Testis (tissue), 2 donors: ENCODE measurements at regions not wholly inside any gene's neighbourhood (a gene's known extent, or its start where the extent isn't known, plus 50 kb on each side); places are given as distances from the start of the nearest gene placed in this dataset.

Source experiments
- DNase-seq: peaks from one replicate; pipeline ENCODE4 v3.0.0-alpha.2; 2019
- H3K27ac ChIP-seq, 2 donors: fragments of 200-600 bp; sonication (generic); one replicate each; pipeline ENCODE4 v1.5.1; 2019
- H3K27me3 ChIP-seq: fragments of 200-600 bp; sonication (generic); one replicate; pipeline ENCODE4 v1.5.1; 2019
- H3K36me3 ChIP-seq: fragments of 200-600 bp; sonication (generic); one replicate; pipeline ENCODE4 v1.5.1; 2017; ENCODE audit warnings: low read depth; ENCODE audit errors: missing control alignments
- H3K4me1 ChIP-seq: fragments of 200-600 bp; sonication (generic); one replicate; pipeline ENCODE4 v1.5.1; 2019
- H3K4me3 ChIP-seq, 2 donors: fragments of 200-600 bp; sonication (generic); one replicate each; pipeline ENCODE4 v1.5.1; 2017 to 2019
- H3K9me3 ChIP-seq: fragments of 200-600 bp; sonication (generic); one replicate; pipeline ENCODE4 v1.5.1; 2017
- CTCF ChIP-seq, 3 experiments: fragments of 450-650 bp in 2 of 3; fragments of 200-600 bp in 1 of 3; sonication (generic) in 1 of 3; IDR thresholded peaks; one replicate each; pipeline ENCODE4 v1.5.1; 2016 to 2019; ENCODE audit warnings: antibody characterized with exemption in 3 of 3, mild to moderate bottlenecking in 2 of 3, moderate library complexity in 1 of 3
- POLR2A ChIP-seq: fragments of 450-650 bp; IDR thresholded peaks from one replicate; pipeline ENCODE4 v1.6.1; 2017; ENCODE audit warnings: antibody characterized with exemption, mild to moderate bottlenecking, moderate library complexity
- WGBS, 2 donors: methylation state at CpG; one replicate each; pipeline ENCODE4 v1.1.5; 2018; 5-methylcytosine and 5-hydroxymethylcytosine counted together
- intact Hi-C: fragments of 100-400 bp; cut with DNase I; formaldehyde crosslinking; loops from one replicate; pipeline ENCODE4 v1.15.1; 2023; ENCODE audit warnings: low total_unique reads

GRCh38 chr13:63851526-63851925 lies 2435.9 kb upstream of the PCDH20 start:
- no peak for TF ChIP-seq CTCF (IDR thresholded peaks at IDR 0.05)
- no peak for TF ChIP-seq POLR2A
- no peak for DNase-seq
- H3K27ac ChIP-seq: no peak overlapping the region
- no peaks in the 10 kb centered on the region for H3K36me3 ChIP-seq
- intact Hi-C loops: no loop called here
- H3K9me3 ChIP-seq: no peaks in the 10 kb centered on the region
- no peaks in the 10 kb centered on the region for H3K4me1 ChIP-seq
- 89 to 92% methylated on average over 2 of the region's 2 CpGs for WGBS, 2 donors
- H3K4me3 ChIP-seq: no peak overlapping the region
- H3K27me3 ChIP-seq: no peaks in the 10 kb centered on the region

- intact Hi-C loops: no loop called here
- H3K4me3 ChIP-seq: no peak overlapping the region
- H3K27ac ChIP-seq: no peak overlapping the region
- DNase-seq: no peak
- no peaks in the 10 kb centered on the region for H3K4me1 ChIP-seq
- H3K9me3 ChIP-seq: no peaks in the 10 kb centered on the region
- WGBS, 2 donors: 76 to 86% methylated on average over 14 to 39 of the region's 42 CpGs
- TF ChIP-seq CTCF (IDR thresholded peaks at IDR 0.05): no peak
- no peak for TF ChIP-seq POLR2A
- H3K27me3 ChIP-seq: no peaks in the 10 kb centered on the region
- H3K36me3 ChIP-seq: no peaks in the 10 kb centered on the region
Measured at GRCh38 chr13:63843766-63844699, 2428.4 kb upstream of the PCDH20 start.

- intact Hi-C loops: no loop called here
- Histone ChIP-seq H3K27me3 (no peaks in the 10 kb centered on the region), H3K9me3 (no peaks in the 10 kb centered on the region), H3K4me3 (no peak overlapping the region), H3K4me1 (no peaks in the 10 kb centered on the region), H3K36me3 (no peaks in the 10 kb centered on the region), H3K27ac (no peak overlapping the region)
- WGBS, 2 donors: 40 to 83% methylated on average over 6 to 12 of the region's 17 CpGs
- DNase-seq: no peak
- TF ChIP-seq POLR2A (no peak), CTCF (IDR thresholded peaks at IDR 0.05) (no peak)
Measured at GRCh38 chr13:63842102-63842501, 2426.5 kb upstream of the PCDH20 start.

- Histone ChIP-seq H3K27me3 (no peaks in the 10 kb centered on the region), H3K9me3 (no peaks in the 10 kb centered on the region), H3K4me1 (no peaks in the 10 kb centered on the region), H3K27ac (no peak overlapping the region), H3K4me3 (peak overlapping the region; percentile 21 to 29), H3K36me3 (no peaks in the 10 kb centered on the region)
- DNase-seq: no peak
- TF ChIP-seq POLR2A (no peak), CTCF (IDR thresholded peaks at IDR 0.05) (no peak)
- intact Hi-C loops: no loop called here
- WGBS, 2 donors: 76 to 84% methylated on average over 7 to 43 of the region's 44 CpGs
Measured at GRCh38 chr13:63840551-63841421, 2425.1 kb upstream of the PCDH20 start.
